ENCODE measurements at regions not wholly inside any gene's neighbourhood (a gene's known extent, or its start where the extent isn't known, plus 50 kb on each side); places are given as distances from the start of the nearest gene placed in this dataset.

- TF ChIP-seq, protein P1, sequence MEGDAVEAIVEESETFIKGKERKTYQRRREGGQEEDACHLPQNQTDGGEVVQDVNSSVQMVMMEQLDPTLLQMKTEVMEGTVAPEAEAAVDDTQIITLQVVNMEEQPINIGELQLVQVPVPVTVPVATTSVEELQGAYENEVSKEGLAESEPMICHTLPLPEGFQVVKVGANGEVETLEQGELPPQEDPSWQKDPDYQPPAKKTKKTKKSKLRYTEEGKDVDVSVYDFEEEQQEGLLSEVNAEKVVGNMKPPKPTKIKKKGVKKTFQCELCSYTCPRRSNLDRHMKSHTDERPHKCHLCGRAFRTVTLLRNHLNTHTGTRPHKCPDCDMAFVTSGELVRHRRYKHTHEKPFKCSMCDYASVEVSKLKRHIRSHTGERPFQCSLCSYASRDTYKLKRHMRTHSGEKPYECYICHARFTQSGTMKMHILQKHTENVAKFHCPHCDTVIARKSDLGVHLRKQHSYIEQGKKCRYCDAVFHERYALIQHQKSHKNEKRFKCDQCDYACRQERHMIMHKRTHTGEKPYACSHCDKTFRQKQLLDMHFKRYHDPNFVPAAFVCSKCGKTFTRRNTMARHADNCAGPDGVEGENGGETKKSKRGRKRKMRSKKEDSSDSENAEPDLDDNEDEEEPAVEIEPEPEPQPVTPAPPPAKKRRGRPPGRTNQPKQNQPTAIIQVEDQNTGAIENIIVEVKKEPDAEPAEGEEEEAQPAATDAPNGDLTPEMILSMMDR (IDR thresholded peaks at IDR 0.05): no peak
- no peak for TF ChIP-seq POLR2A (IDR thresholded peaks at IDR 0.05)
- TF ChIP-seq POLR2AphosphoS5 (IDR thresholded peaks at IDR 0.05): no peak
Observed at GRCh38 chr16:17983114-17983513, 353.4 kb downstream of the NPIPA8 start.

All from breast epithelium (tissue), 3 donors.